GM18873 (cell line): ENCODE measurements at regions not wholly inside any gene's neighbourhood (a gene's known extent, or its start where the extent isn't known, plus 50 kb on each side); places are given as distances from the start of the nearest gene placed in this dataset.

Experiments used
- ATAC-seq: cut with Tn5 transposase; IDR thresholded peaks from one replicate; pipeline ENCODE4 v1.9.1; 2021; ENCODE audit warnings: mild to moderate bottlenecking, moderate library complexity, moderate number of reproducible peaks; ENCODE audit not compliant: unreplicated experiment, low FRiP score

DNA sequence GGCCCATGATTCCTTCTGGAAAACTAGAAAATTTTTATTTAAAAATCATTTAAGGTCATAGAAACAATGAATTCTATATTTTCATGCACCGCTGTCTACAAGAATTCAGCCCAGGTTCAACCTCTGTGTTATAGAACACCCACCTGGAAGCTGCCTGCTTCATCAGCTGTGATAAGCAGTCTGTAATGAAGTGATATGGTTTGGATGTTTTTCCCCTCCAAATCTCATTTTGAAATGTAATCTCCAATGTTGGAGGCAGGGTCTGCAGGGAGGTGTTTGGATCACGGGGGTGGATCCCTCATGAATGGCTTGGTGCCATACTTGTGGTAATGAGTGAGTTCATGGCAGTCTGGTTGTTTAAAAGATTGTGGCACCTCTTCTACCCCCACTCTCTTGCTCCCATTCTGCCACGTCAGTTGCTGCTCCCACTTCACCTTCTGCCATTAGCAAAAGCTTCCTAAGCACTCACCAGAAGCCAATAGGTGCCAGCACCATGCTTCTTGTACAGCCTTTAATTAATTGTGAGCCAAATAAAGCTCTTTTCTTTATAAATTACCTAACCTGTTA, 55.6 kb downstream of the MRPL32 start:
- no peak for ATAC-seq

DNA sequence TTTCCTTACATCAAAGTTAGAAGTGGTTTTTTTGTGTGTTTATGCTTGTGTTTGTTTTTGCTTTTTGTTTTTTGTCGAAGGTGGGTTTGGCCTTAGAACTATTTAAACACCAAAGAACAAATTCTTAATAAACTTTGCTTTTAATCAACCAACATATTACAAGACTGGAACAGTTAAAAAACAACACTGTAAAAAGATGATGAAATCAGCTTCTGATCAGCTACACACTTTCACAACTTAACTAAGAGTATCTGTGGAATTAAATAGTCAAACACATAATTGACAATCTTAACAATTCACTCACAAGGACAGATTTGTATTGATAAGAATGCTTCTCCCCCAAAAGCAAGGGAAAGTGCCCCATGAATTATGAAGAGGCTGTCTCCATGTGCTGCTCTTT, 58.8 kb downstream of the MRPL32 start:
- ATAC-seq = no peak

DNA sequence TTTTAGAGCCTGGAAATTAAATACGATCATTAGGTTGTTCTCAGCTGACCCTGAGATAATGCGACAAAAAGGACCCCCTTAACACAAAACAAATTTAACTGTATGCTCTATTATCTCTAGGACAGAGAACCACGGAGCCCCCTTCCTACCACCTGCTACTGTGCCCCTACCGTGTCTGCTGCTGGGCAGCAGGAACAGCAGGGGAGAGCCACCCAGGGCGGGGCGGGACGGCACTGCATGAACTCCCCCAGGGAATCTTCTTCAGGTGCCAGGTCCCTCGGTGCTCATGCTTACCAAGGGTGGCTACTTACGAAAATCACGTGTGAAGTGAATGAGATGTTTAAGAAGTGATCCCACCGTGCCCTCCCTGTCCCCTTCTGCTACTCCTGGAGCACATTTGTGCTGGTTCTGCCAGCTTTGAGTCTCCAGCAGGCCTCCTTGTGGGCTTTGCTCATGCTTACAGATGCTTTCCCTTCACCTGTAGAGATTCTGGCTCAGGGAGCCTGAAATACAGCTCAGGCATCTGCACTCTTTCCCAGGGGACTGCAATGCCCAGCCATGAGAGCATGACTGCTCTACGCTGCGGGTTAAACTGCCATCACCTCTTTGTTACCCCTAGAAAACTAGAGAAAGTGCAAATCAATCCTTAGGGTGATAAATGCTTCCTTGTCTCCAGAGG, 59.9 kb downstream of the MRPL32 start:
- ATAC-seq = no peak

DNA sequence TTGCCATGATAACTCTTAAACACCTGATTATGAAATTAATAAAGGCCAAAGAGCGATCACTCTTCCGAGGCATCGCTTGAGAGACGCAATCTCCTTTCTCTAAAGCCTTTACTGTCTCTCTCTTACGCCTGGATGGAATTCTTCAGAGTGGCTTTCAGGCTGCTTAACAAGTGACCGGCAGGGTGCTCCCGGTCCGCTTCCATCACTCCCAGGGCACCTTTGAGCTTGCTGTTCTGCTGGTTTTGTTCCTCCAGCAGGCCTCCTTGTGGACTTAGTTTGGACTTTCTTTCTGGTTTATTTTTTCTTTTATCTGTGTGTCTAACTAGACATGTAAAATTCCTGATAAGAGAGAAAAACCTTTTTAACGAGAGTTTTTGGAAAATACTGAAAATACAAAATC, 60.9 kb downstream of the MRPL32 start:
- no peak for ATAC-seq

DNA sequence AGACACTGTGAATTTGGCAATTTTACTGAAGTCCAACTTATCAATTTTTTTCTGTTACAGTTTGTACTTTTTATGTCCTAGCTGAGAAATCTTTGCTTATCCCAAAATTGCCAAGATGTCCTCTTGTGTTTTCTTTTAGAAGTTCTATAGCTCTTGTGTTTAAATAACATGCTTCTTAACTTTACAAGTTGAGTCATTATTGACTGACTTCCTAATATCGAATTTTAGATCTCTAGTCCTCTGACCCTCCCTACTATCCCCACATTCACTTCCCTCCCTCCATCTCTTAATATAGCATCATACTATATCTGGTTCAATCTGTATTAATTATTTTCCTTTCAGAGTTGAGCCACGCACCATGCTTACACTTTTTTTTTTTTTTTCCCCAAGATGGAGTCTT, 61.9 kb downstream of the MRPL32 start:
- no peak for ATAC-seq

DNA sequence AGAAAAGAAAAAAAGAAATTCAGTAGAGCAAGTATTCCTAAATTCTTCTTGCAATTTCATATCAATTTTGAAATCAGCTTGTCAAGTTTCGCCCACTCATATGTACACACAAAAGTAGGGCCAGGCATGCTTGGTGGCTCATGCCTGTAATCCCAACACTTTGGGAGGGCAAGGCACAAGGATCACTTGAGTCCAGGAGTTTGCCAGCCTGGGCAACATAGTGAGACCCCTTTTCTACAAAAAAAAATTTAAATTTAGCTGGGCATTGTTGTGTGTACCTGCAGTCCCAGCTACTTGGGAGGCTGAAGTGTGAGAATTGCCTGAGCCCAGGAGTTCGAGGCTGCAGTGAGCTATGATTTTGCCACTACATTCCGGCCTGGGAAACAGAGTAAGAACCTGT, 65.4 kb downstream of the MRPL32 start:
- no peak for ATAC-seq

DNA sequence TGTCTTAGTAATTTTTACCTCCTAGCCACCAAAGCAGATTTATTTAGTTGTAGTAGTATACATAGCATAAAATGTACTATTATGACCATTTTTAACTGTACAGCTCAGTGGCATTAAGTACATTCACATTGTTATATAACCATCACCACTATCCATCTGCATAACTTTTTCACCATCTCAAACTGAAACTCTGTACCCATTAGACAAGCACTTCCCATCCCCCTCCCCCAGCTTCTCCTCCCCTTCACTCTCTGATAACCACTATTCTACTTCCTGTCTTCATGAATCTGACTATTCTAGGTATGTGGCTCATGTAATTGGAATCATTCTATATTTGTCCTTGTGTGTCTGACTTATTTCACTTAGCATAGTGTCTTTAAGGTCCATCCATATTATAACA, 71.9 kb downstream of the MRPL32 start:
- no peak for ATAC-seq

DNA sequence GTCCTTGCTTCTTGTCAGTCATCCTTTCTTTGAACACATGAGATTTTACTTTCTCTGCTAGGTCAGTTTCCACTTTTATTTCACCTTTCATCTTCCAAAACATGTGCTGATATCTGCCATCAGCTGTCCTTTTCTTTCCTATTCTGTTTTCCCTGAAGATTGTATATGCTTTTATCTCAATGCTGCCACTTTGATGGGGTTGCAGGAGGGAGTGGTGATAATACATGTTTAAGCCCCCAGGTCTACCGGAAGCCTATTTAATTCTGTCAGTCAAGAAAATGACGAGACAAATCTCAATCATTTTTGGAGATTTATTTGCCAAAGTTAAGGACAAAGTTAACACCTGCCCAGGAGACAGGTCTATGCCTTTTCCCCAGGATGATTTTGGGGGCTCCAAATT, 73.8 kb downstream of the MRPL32 start:
- no peak for ATAC-seq

DNA sequence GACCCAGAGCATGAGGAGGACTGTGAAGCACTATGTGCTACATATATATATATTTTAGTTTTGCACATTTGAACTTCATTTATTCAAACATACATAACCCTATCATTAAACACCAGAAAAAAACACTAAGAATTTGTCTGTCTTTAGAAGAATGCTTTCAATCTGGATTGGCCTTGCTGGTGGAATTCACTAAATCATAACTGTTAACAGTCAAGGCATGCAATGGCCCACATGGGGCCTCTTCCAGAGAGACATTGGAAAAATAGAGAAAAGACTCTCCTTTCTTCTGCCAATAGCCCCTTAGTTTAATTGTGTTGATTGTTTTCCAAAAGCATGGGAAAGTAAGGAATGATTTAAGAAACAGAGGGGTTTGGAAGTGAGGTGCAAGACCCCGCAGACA, 77.9 kb downstream of the MRPL32 start:
- no peak for ATAC-seq

DNA sequence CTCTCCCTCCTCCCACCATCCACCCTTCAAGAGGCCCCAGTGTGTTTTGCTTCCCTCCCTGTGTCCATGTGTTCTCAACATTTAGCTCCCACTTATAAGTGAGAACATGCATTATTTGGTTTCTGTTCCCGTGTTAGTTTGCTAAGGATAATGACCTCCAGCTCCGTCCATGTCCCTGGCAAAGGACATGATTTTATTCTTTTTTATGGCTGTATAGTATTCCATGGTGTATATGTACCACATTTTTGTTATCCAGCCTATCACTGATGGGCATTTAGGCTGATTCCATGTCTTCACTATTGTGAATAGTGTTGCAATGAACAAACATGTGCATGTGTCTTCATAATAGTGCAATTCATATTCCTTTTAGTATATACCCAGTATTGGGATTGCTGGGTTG, 79.7 kb downstream of the MRPL32 start:
- ATAC-seq = no peak

DNA sequence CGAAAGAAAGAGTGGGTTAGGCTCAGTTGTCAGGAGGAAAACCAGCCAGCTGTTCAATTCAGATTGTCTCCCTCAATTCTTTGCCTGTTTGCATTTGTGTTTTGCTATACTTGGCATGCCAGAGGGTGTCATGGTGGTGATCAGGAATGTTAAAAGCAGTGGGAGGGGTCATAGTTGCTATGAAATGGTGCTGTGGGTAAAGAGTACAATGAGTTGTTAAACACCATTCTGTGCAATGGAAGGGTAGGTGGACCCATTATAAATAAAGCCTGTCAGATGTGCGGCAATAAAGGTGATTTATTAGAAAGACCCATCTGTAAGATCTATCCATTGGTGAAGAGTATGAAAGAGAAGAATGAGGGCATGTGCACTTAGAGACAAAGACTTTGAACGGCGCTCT, 82.2 kb downstream of the MRPL32 start:
- ATAC-seq = no peak

DNA sequence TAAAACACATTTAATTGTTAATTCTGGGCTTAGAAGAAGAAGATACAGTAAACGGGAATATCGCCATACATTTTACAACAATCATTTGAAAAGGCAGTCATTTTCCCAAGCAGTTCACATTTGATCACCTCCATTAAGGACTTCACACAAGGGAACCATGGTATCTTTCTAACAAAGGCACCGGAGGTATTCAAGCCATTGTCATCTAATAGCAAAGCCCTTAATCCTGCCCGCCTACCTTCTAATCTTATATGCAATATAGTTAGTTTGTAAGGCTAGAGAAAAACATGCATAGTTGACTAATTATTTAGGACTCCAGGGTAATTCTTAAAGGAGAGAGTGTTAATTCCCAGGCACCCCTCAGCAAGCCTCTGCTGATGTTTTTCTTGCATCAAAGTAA, 83.1 kb downstream of the MRPL32 start:
- ATAC-seq = no peak

DNA sequence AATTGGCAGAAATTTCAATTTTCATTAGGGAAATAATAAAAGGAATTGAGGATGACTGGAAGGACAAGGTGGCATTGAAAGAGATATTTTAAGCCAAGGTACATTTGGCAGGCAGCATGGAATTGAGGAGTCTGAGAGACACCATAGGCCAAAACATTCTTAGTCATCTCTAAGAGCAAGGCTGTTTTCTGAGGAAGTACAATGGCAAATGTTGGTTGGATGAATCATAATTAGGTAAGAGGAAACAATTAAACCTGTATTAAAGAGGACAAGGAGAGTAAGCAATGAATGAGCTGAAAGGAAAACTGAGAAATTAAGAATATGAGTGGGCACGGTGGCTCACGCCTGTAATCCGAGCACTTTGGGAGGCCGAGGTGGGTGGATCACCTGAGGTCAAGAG, 86.3 kb downstream of the MRPL32 start:
- ATAC-seq = no peak

DNA sequence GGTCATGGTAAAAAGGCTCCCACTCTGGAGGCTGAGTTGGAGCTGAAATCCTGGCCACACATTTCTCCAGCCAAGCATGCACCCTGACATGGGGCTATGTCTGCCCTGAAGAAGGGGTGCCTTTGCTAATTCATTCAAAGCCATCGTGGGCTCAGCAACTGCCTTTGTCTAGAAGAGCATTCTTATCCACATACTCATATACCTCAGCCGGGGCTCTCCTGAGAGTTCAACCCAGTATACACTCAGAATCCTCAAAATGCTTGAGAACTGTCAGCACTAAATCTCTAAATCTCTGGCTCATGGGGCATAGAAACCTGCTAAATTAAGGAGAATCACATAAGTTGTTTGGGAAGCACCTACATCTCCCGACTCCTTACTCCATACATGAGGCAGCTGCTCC, 89.3 kb downstream of the MRPL32 start:
- no peak for ATAC-seq

DNA sequence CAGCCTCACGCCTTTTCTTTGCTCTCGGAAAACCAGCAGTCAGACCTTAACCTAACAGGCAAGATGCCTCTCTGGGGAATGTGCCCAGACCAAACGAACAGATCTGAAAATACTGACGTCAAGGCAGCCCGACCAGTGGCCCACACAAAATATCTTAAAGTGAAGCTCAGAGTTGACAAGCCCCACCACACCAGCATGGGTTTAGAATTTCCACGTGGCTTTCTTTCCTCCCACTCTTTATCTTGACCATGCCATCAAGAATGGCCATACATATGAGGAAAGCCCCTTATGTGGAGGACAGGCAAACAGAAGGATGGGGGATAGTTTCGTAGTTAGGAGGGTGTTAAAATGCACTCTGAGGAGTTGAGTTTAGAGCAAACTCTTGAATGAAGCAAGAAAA, 89.8 kb downstream of the MRPL32 start:
- ATAC-seq = no peak

DNA sequence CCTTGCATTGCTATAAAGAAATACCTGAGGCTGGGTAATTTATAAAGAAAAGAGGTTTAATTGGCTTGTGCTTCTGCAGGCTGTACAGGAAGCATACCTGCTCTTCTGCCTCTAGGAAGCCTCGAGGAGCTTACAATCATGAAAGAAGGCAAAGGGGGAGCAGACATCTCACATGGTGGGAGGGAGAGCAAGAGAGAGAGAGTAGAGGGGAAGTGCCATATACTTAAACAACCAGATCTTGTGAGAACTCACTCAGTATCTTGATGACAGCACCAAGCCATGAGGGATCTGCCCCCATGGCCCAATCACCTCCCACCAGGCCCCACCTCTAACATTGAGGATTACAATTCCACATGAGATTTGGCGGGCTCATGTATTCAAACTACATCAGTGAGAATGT, 79.1 kb upstream of the HECW1 start:
- no peak for ATAC-seq

DNA sequence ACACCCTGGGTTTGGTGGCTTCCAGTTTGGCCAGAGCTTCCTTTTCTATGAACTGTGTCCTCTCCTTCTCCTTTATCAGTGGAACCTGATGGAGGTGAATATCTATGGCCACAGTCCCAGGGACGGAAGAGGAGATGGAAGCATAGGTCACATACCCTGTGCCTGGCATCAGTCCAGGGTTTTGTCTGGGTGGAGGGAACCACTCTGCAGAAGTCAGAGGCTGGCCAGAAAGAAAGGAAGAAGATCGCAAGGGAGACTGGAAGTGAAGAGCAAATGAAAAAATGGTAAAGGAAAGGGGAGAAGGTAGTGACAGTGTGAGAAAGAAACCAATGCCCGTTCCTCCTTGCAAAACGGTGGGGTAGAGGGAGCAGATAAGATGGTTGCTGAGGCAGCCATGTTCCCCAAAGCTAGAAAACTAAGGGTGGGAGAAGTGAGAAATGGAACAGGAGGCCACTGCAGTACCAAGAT, 77.9 kb upstream of the HECW1 start:
- ATAC-seq = no peak

DNA sequence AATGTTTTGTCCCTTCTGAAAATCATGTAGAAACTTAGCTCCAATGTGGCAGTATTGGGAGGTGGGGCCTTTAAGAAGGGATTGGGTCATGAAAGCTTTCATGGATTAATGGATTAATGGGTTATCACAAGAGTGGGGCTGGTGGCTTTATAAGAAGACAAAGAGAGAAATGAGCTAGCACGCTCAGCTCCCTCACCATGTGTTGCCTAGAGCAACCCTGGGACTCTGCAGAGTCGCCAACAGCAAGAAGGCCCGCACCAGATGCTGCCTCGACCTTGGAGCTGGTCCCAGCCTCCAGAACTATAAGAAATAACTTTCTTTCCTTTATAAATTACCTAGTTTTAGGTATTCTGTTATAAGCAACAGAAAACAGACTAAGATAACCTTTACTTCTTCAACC, 74.9 kb upstream of the HECW1 start:
- ATAC-seq = no peak

DNA sequence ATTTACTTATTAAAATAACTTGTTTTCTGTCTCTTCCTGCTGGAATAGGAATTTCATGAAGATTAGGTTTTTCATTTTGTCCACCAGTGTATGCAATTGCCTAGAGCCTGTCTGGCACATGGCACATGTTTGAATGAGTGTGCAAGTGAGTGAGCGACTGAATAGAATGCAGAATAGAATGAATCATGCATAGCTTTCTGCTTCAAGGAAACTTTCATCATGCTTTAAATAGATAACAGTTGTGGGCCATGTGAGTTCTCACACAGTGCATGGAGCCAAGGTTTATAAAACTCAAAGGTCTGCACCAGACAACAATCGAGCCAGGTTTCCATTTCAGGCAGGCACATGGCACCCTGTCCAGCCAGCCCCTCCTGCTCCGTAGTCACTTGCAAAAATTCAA, 74.2 kb upstream of the HECW1 start:
- no peak for ATAC-seq

DNA sequence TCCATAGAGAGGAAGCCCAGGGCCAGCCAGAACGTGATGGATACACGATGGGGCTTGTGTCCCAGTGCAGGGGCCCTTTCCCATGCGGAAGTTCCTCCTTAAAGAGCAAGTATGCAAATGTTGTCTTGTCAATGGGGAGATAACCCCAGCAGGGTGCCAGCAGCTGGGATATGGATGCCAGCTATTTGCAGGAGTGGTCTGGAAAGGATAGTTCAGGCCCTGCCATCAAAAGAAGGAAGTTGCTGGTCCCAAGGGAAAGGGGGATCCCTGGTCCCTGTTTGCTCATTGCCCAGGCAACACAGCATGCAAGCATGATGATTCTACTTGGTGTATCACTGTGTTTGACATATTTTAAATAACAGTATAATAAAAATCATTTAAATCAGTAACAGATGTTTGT, 73.1 kb upstream of the HECW1 start:
- no peak for ATAC-seq

DNA sequence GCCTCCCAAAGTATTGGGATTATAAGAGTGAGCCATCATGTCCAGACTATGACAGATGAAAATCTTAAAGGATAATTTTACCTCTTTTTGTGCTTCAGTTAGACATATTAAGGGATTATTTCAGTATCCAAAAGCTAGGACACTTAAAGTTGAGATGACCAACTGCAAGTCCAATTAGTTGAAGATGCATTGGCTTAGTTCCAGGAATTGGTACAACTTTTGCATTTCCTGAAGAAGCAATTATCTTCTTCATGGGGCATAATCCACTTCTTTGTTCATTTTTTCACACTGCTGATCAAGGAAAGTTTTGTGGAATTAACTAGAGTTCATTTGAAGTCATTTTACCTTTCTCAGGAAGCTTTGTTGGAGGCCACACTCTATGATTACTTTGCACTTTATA, 72.0 kb upstream of the HECW1 start:
- no peak for ATAC-seq

DNA sequence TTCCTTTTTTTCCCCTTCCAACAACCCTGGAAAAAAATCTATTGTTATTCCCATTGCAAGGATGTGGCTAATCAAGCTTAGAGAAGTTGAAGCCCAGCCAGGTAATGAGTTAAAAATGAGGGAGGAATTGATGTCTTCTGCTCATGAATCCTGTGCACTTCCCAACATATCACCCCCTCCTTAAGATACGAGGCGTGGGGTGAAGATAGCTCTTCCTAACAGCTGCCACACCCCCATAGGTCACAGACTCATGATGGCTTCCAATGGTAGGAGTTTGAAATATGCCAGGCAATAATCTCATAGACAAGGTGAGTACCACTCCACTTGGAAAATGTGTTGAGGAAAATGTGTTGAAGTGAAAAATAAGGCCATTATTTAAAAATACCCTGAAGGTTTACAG, 71.3 kb upstream of the HECW1 start:
- no peak for ATAC-seq

DNA sequence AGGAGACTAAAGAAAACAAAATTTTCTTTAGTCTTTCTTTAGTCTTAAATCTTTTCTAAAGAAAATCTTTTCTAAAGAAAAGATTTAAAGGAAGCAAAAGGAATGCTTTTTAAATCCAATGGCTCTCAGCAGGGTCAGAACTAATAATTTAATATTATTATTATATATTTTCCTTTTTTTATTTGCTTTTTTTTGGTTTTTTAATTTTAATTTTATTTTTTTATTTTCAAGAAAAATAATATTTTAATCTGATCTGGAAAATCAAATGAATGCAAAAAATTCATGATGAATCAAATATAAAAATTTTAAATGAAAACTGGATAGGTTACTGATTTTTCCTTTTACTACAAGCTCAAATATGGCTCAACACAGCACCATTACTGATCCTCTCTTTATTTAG, 70.7 kb upstream of the HECW1 start:
- no peak for ATAC-seq
